Stimulated activated CD4-positive, alpha-beta T cell treated with anti-CD3 and anti-CD28 coated beads, Interleukin-12 subunit alpha, Interleukin-12 subunit beta, amount 100 ng/mL, for 4 hours (primary cell): ENCODE measurements at regions not wholly inside any gene's neighbourhood (a gene's known extent, or its start where the extent isn't known, plus 50 kb on each side); places are given as distances from the start of the nearest gene placed in this dataset.
"Not testable (repeated sequence)": the region's sequence is repeated elsewhere in the genome, so short reads cannot be mapped to it uniquely, and the experiment has no call there.

ENCODE experiments used
- DNase-seq: peaks from one replicate; pipeline ENCODE4 v3.0.0-alpha.2; 2020

- DNase-seq: no peak
Measured at GRCh38 chr2:145380436-145381017, 860.6 kb upstream of the ZEB2 start.

GRCh38 chr2:145379934-145380333, 860.0 kb upstream of the ZEB2 start:
- no peak for DNase-seq

- no peak for DNase-seq
Measured at GRCh38 chr2:145374165-145374564, 854.2 kb upstream of the ZEB2 start.

DNA sequence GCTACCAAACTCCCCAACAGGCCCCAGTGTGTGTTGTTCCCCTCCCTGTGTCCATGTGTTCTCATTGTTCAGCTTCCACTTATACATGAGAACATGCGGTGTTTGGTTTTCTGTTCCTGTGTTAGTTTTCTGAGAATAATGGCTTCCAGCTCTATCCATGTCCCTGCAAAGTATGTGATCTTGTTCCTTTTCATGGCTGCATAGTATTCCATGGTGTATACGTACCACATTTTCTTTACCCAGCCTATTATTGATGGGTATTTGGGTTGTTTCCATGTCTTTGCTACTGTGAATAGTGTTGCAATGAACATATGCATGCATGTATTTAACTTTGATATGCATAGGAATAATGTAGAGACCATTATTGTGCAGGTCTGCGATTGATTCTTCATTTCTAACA, 847.4 kb upstream of the ZEB2 start:
- DNase-seq: not testable (repeated sequence)

DNA sequence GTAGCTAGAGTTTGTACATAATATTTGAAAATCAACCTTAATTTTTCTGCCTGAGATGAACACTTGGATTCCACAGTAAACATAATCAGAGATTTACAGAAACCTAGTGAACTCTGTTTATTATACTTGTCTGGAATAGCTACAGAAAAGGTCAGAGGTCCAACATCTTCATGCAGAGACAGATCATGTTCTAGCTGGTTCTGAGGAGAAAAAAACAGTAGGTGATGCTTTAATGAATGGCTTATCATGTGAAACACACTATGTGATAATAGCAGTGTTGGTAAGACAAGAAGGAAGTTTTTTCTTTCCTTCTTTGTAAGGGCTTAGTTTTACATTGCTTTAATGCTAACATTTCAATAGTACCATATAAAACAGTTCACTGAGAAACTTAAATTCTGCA, 846.4 kb upstream of the ZEB2 start:
- DNase-seq: no peak

GRCh38 chr2:145360129-145360790, 840.3 kb upstream of the ZEB2 start:
- DNase-seq: no peak

DNA sequence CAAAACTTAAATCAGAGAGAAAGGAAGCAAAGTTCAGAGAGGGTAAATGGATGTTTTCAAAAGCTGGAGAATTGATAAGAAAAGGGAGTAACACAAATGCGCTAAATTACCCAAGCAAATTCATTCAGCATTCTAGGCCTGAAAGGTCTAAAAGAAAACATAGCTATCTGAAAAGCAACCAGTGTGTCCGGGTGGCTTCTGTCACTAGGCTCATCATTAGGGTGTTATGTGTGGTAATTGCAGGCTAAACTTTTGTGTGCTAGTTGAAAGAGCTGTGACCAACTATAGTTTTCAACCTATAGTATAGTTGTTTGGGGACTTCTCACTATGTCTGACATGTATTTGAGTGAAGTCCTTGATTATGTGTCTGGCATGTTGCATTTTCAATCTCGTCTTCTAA, 839.6 kb upstream of the ZEB2 start:
- DNase-seq: no peak

DNA sequence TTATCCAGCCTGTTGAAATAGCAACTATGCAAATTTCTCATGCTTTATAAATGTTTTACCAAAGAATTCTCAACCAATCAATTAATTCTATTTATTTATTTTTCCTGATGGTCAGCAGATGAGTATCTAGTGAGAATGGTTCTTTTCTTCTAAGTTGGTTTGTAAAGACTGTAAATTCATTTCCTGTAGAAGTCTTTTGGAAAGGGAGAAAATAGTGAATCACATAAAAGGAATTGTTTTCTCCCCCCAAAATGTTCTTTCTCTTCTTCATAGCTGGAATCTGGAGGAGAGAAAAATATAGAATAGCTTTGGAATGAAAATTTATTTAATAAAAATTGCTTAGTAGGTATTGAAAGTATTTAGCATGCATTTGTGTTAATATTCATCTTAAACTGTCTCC, 836.1 kb upstream of the ZEB2 start:
- no peak for DNase-seq

DNA sequence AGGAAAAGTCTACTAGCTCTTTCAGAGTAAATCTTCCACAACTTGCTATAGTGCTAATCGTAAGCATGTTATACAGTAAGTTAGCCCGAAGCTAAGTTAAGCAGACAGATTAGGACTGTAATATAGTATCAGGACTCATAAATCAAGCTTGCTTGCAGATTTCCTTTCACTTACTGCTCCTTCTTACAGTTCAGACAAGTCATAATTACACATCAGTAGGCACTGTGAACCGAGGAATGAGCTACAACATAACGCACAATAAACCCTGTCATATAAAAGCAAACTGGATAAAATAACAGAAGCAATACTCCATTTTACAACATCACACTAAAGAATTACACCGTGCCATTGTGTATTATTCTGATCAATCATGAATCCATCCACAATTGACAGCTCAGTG, 832.6 kb upstream of the ZEB2 start:
- DNase-seq: no peak

- DNase-seq: no peak
Measured at GRCh38 chr2:145351864-145352425, 832.0 kb upstream of the ZEB2 start.

DNA sequence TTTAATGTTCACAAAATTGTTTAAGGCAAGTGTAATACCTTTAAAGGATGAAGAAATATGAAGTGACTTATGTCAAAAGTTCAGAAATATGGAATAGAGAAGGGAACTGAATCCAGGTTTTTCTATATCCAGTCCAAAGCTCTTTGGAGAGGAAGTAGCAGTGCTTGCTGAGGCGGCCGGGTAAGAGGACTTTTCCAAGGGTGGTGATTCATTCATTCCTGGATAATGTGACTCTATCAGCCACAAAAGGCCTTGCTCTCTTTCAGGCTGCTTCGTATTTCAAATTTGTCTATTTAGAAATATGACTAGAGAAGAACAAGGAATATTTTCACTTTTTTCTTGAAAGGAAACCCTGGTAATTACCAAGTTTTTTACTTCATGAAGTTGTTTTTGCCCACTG, 830.1 kb upstream of the ZEB2 start:
- no peak for DNase-seq

- DNase-seq: no peak
Measured at GRCh38 chr2:145344076-145344724, 824.3 kb upstream of the ZEB2 start.

DNA sequence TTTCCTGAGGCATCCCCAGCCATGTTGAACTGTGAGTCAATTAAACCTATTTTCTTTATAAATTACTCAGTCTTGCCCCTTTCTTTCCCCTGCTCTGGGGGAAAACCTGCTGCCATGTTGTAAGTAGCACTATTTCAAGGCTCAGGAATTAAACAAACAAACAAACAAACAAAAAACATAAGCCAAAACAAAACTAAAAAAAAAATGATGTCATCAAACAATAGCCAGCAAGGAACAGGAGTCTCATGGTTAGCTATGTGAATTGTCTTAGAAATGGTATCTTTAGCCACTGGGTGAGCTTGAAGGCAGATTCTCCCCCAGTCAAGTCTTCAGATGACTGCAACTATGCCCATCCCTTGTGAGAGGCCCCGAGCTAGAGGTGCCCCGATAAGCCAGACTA, 823.4 kb upstream of the ZEB2 start:
- DNase-seq: no peak

DNA sequence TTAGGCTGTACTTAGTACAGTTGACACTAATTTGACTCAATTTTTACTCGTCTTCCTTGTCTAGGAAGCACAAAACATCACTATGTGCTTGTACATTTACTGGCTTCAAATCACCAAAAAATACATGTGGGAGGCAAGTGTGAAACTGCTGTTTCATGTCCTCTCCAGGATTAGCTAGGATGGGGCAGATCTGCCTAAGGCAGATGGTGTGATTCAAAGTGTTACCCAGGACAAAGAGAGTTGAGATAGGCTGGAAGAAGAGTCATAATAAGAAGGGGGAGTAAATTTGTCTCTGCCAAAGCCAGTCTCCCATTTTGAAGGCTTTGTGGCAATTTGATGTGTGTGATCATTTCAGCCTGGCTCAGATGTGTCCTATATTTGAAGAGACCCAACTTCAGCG, 821.6 kb upstream of the ZEB2 start:
- DNase-seq: no peak

DNA sequence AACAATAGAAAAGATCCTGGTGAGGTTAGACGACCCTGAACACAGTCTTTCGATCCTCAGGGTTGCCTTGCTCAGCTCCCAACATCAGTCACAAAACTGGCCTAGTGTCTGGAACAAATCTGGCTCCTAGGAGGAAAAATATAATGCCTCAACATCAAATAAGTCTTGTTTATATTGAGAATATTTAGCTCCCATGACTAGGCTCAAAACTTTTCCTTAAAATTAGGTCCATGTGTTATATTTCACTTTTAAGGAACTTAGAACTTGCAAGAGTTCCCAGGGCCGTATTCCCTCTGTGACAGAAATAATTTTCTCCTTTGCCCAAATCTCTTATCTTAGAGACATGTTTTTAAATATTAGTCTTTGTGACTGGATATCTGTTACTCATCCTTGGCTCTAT, 819.7 kb upstream of the ZEB2 start:
- DNase-seq: no peak

DNA sequence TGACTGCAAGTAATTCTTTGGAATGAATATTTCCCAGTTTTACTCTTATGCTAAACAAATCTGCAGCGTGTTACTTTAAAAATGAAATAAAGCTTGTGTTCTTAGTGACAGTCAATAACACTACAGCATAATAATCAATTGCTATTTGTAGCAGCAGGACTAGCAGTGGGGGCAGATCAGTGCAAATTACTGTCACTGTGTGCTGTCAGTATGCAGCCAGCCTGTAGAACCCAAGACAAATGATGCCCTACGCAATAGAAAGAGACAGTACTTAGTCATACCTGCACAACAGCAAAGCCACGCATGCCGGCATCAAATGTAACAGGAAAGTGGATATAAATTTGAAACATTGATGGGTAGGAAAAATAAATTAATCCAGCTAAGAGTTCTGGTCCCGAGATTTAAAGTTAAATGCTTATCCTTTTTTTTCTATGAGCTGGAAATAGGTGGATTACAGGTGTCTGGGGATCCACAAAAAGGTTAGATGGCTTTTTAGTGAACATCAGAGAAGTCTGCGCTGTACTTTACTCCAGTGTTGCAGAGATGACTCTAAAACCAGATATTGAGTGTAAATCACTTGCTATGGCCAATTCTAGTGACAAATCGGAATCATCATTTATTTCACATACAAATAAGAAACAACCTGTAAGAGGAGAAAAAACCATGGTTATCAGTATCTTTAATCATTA, 812.4 kb upstream of the ZEB2 start:
- no peak for DNase-seq

- DNase-seq: no peak
Measured at GRCh38 chr2:145329971-145330370, 810.1 kb upstream of the ZEB2 start.

DNA sequence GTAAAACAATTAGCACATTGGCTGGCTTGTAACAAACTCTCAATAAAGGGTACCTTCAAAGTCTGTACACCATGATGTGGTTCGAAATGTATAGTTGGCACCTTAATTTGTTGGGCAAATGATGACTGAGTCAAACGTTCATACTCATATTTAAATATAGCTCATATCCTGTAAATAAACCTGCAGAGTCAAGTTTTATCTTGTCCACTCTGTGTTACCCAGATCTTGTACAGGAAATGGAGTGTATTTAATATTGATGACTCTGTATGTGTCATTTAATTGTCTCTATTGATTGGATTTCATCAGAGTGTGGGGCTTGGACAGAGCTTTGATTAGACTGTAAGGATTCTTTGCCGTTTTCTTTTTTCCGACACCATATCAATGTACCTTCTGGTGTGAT, 805.6 kb upstream of the ZEB2 start:
- no peak for DNase-seq

- DNase-seq: no peak
Measured at GRCh38 chr2:145324748-145325147, 804.8 kb upstream of the ZEB2 start.

DNA sequence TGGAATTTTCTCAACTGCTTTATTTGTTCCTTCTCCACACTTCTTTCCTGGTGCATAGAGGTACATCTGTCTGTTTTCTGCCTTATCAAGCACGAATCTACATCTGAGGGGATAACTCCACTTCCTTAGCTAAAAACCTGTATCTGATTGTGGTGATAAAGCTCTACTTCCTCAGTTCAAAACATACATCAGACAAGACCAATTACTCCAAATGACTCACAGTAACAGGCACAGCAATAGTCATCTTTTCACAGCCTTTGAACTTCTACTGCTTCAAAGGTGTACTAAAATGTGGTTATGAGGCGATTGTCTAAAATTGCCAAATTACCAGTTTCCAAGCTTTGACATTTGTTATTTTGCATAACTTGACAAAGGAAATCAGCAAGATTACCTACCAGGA, 803.6 kb upstream of the ZEB2 start:
- DNase-seq: no peak

- no peak for DNase-seq
Measured at GRCh38 chr2:145321344-145321743, 801.4 kb upstream of the ZEB2 start.

GRCh38 chr2:145316496-145316895, 796.6 kb upstream of the ZEB2 start:
- DNase-seq: no peak

DNA sequence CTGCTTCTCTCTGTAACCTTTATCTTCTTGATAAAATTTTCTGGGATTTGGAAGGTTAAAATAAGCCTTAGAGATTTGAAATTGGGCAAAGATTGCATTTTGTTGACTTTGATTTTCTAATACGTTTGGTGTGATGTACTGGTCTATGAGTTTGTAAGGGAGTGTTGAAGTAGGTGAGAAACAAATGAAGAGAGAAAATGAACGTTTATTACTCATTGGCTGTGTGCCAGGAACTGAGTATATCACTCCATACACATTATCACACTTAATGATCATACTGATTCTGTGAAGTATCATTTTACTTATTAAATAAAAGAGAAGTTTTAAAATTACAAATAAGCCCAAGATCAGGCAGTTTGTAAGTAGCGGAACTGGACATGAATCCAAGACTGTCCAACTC, 795.1 kb upstream of the ZEB2 start:
- no peak for DNase-seq

GRCh38 chr2:145314119-145314633, 794.3 kb upstream of the ZEB2 start:
- DNase-seq: no peak
